GM11168 (cell line): ENCODE measurements at regions not wholly inside any gene's neighbourhood (a gene's known extent, or its start where the extent isn't known, plus 50 kb on each side); places are given as distances from the start of the nearest gene placed in this dataset.

ENCODE experiments used
- in situ Hi-C: fragments of 300-500 bp; cut with MboI; formaldehyde crosslinking; loops from one replicate; pipeline ENCODE4 v1.12.0; 2022; ENCODE audit warnings: low sequenced_read_pairs; ENCODE audit not compliant: unreplicated experiment

DNA sequence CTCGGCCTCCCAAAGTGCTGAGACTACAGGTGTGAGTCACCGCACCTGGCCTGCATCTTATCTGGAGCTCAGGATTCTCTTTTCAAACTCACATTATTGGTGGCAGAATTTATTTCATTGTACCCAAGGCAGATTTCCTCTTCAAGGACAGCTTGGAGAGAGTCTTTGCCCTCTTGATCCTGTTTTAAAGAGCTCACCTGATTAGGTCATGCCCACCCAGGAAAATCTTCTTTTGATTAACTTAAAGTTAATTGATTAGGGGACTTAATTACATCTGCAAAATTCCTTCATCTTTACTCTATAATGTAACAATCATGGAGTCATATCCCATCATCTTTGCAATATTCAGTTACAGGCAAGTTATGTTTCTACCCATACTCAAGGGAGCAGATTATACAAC lies 346.4 kb downstream of the EPHA4 start:
- in situ Hi-C loops, result no loop called here

GRCh38 chr2:221228214-221228769 lies 343.8 kb downstream of the EPHA4 start:
- in situ Hi-C loops, result no loop called here

DNA sequence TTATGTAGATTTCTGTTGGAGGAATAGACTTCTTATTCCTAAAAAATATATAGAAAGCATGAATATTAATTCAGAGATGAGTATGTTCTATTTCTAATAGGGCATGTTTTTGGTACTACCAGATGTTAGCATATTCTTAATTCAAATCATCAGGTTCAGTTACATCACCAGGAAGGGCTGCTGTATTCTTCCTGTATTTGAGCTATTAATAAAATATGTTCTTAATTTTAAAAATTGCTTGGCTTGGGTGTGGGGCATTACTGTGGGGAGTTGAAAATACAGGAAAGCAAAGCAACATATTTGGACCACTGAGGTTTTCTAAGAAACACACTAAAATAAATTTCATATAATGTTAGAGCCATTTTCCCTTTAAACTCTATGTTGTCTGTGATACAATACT lies 343.0 kb downstream of the EPHA4 start:
- in situ Hi-C loops, result no loop called here

- in situ Hi-C loops, result no loop called here
Observed at GRCh38 chr2:221231511-221231910, 340.6 kb downstream of the EPHA4 start.

DNA sequence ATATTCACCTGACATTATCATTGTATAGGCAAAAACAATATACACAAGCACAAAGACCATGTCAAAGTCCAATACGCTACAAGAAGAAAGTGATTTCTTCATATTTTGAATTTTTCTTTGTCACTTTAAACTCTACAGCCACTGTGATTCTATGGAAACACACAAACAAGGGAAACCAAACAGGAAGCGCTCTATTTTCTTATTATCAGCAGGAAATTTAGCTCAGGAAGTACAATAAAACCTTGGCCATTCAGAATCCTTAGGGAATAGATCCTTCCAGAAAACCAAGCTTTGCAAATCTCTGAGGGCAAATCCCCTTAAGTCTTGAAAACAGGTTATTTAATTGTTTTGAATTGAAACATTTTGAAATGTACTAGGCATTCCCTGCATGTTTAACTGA lies 336.2 kb downstream of the EPHA4 start:
- in situ Hi-C loops, result no loop called here

DNA sequence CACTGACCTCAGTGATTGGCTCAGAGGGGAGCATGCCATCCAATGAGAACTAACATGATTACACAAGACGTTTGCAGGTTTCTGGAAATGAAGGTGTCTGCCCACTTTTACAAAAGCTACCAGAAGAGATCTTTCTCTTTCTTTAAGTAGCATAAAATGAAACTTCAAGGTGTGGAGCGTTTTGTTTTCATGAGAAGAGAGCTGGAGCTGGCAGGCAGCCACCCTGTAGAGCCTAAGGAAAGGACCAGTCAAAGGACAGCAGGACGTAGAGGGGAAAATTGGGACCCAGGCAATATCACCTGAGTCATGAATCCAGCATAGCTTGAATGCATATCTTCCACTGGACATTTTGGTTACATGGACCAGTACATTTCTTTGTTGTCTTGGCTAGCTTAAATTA lies 331.0 kb downstream of the EPHA4 start:
- in situ Hi-C loops, result no loop called here

GRCh38 chr2:221243771-221244170 lies 328.3 kb downstream of the EPHA4 start:
- in situ Hi-C loops, result no loop called here

DNA sequence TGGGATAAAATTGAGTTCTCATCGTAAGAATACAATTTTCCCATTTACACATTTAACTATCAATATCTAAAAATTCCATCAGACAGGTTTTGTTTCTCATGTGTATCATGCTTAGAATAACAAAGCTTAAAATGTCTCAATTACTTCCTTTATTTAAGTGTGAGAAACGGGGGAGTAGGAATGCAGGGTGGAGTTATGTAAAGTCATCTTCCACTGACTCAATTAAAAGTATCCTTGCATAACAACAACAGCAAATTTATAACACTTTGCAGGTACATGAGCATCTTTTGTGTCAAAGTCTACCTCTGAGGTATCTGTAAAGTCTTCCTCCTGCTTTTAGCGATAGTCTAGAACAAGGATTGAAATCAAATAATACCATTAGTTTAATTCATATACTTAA lies 327.1 kb downstream of the EPHA4 start:
- in situ Hi-C loops, result no loop called here

- in situ Hi-C loops, result no loop called here
Observed at GRCh38 chr2:221245772-221246171, 326.3 kb downstream of the EPHA4 start.

- in situ Hi-C loops, result no loop called here
Observed at GRCh38 chr2:221254299-221254698, 317.8 kb downstream of the EPHA4 start.

GRCh38 chr2:221255862-221256261 lies 316.2 kb downstream of the EPHA4 start:
- in situ Hi-C loops, result no loop called here

DNA sequence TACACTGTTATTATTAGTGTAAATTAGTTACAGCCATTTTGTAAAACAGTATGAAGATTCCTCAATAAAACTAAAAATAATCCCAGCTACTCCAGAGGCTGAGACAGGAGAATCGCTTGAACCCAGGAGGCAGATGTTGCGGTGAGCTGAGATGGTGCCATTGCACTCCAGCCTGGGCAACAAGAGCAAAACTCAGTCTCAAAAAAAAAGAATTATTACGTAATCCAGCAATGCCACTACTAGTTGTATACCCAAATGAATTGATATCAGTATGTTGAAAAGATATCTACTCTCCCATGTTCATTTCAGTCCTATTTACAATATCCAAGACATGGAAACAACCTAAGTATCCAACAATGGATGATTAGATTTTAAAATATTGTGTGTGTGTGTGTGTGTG lies 313.6 kb downstream of the EPHA4 start:
- in situ Hi-C loops, result no loop called here

DNA sequence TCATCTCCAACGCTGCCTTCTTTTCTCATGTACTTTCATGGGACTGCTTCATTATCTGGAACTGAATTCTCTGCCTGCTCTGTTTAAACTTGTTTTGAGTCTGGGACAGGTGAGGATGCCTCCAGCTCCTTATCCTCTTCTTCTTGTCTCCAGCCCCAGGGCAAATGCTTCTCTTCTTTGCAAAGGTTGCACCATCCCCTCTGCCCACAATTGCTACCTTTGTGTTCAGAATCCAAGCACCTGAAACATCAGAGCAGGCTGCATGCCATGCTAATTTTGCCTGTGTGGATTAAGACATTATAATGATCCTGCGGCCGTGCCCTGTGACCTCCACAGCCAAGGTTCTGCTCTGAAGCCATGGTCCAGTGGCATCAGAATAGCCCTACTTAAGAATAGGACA lies 309.5 kb downstream of the EPHA4 start:
- in situ Hi-C loops, result no loop called here

GRCh38 chr2:221263573-221263972 lies 308.5 kb downstream of the EPHA4 start:
- in situ Hi-C loops, result no loop called here

DNA sequence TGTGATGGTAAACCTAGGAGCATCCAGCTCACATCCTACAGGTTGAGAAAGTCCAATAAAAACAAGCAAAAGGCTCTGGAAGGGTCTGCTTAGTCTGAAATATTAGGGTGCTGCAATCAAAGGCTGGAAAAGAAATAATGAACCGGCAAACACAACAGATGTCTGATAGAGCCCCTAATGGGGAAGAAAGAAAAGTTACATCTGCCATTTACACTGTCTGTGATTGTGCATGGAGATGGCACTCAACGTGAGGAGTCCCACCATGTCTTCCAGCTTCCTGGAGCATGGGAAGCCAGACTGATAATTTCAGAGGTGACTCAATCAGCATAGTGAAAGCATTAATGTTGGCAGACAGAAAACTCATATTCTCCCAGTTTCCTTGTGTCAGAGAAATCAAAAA lies 307.8 kb downstream of the EPHA4 start:
- in situ Hi-C loops, result no loop called here

DNA sequence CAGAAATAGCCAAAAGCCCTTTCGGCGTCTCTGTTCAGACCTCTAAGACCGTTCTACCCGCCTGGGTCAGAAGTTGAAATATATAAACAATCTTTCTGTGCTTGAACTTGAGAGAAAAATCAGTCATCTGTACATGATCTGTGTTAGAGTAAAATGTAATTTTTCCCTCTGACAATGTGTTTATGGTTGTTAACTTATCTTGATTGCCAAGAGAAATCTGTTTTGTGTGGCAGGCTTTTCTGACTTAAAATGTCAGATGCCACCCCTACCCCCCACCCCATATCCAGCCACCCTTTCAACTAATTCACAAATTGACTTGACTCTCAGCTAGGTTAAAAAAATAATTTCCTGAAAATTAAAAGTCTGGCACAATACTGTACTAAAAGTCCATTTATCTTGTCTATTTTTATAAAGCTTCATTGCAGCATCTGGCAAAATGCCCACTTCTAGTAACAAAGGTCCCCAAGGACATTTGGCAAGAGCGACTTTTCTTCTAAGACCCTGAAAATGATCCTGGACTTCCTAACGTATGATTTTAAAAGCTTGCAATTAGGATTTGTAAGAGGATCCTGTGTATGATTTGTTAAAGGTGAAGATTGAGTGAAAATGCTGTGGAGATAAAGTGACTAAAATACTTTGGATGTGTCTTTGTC lies 304.2 kb downstream of the EPHA4 start:
- in situ Hi-C loops, result no loop called here

DNA sequence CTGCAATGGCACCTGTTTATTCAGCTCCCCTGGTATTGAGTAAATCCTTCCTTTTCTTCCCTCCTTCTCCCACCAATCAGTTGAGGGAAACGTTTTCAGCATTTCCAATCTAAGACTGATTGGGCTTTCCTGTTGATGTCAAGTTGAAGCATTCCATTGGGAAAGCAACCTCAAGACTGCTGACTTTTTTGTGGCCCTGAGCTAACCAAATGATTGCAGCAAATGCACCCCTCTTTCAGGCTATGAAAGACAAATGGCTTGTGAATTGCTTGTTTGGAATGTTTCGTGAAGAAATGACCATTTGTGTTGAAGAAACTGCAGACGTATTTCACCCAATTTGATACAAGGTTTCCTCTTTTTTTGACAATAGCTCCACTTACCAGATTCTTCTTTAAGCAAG lies 303.5 kb downstream of the EPHA4 start:
- in situ Hi-C loops, result no loop called here

DNA sequence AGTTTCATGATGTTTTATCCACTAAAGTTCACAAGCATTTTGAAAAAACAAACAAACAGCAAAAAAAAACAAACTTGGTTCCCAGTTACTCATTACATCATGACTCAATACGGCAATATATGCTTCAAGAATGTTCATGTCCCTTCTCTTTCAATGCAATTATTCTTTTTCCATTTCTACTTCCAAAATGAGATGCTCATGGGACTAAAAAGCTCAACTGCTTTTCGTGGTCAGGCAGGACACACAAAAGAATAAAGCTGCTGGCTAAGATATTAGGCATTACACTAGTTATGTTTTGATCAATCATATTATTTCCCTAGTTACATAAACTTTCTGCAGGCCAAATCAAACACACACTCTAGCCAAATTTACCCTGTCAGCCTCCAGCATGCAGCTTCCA lies 301.3 kb downstream of the EPHA4 start:
- in situ Hi-C loops, result no loop called here

- in situ Hi-C loops, result no loop called here
Observed at GRCh38 chr2:221272729-221273128, 299.4 kb downstream of the EPHA4 start.

- in situ Hi-C loops, result no loop called here
Observed at GRCh38 chr2:221276033-221276432, 296.1 kb downstream of the EPHA4 start.

DNA sequence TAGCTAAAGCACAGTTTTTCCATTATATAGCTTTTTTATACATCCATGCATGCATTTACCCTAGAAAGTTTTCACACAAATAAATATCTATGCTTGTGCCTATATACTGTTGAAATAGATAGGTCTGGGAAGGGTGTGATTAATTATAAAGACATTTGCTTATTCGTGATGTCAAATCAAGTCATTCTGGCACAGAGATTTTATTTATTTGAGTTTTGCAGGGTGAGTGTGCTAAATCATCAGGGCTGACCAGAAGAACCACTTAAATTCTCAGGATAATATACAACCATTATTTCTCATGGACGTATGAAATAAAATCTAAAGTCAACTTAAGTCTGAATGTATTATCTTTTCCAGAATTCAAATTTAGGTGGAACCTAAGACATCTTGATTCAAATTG lies 295.5 kb downstream of the EPHA4 start:
- in situ Hi-C loops, result no loop called here

DNA sequence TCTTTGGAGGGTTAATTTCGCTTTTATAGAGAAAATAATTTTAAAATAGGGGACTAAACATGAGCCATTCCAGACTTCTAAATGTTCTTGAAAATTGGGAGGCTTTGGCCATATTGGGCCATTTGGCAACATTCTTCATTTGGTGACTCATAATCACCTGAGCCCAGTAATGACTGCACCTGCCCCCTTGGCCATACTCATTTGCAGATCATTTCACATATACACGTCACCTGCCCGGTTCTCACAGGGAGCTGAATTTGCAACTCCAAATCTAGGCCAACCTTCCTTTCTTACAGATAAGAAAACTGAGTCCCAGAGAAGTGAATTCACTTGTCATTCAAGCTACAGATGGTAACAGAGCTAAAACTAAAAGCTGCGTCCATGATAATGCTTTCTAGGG lies 289.7 kb downstream of the EPHA4 start:
- in situ Hi-C loops, result no loop called here
